ENCODE measurements at regions not wholly inside any gene's neighbourhood (a gene's known extent, or its start where the extent isn't known, plus 50 kb on each side); places are given as distances from the start of the nearest gene placed in this dataset.

DNA sequence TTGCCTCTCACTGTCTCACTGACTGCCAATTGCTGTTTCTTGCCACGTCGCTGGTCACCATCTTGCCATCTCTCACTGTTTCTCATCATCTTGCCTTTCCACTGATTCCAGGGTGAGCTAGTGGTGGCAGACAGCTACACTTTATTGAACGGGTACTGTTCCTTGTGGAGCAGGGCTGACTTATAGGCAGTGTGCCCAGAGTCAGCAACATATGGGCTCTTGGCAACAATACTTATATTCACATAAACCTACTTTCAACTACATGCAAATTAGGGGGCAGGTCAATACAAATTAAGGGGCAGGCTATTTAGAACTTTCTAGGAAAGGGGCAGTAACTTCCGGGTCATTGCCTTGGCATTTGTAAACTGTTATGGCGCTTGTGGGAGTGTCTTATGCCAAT lies 186.2 kb upstream of the SYNDIG1 start:
- TF ChIP-seq, protein P1, sequence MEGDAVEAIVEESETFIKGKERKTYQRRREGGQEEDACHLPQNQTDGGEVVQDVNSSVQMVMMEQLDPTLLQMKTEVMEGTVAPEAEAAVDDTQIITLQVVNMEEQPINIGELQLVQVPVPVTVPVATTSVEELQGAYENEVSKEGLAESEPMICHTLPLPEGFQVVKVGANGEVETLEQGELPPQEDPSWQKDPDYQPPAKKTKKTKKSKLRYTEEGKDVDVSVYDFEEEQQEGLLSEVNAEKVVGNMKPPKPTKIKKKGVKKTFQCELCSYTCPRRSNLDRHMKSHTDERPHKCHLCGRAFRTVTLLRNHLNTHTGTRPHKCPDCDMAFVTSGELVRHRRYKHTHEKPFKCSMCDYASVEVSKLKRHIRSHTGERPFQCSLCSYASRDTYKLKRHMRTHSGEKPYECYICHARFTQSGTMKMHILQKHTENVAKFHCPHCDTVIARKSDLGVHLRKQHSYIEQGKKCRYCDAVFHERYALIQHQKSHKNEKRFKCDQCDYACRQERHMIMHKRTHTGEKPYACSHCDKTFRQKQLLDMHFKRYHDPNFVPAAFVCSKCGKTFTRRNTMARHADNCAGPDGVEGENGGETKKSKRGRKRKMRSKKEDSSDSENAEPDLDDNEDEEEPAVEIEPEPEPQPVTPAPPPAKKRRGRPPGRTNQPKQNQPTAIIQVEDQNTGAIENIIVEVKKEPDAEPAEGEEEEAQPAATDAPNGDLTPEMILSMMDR (conservative IDR thresholded peaks at IDR 0.05; ENCODE audit: low read depth, low read length), result no peak
- TF ChIP-seq EZH2 (IDR thresholded peaks at IDR 0.05; ENCODE audit: borderline replicate concordance, low read depth, low read length, poor library complexity, severe bottlenecking), result no peak
- BruUV-seq (replicated peaks), result no TSS peak
- Histone ChIP-seq H3K4me1 (ENCODE audit: insufficient read depth, low read length, poor library complexity, severe bottlenecking) (no peaks in the 10 kb centered on the region), H3K36me3 (ENCODE audit: insufficient read depth, low read length, poor library complexity, severe bottlenecking) (no peaks in the 10 kb centered on the region), H3K27me3 (replicated peaks; ENCODE audit: insufficient read depth, low read depth, low read length, poor library complexity) (no peaks in the 10 kb centered on the region), H3K27ac (ENCODE audit: low read depth, low read length, poor library complexity, severe bottlenecking) (no peak overlapping the region), H3K4me3 (ENCODE audit: low read depth, low read length, poor library complexity, severe bottlenecking) (no peak overlapping the region), H3K9me3 (ENCODE audit: low read depth, low read length, poor library complexity, severe bottlenecking) (no peaks in the 10 kb centered on the region)
- intact Hi-C loops (cut with micrococcal nuclease; ENCODE audit: unreplicated experiment), result no loop called here
- DNase-seq (ENCODE audit: low spot score), result no peak
- ChIA-PET CTCF (no interaction called here), POLR2A (ENCODE audit: low non-redundant PET) (no interaction called here)

DNA sequence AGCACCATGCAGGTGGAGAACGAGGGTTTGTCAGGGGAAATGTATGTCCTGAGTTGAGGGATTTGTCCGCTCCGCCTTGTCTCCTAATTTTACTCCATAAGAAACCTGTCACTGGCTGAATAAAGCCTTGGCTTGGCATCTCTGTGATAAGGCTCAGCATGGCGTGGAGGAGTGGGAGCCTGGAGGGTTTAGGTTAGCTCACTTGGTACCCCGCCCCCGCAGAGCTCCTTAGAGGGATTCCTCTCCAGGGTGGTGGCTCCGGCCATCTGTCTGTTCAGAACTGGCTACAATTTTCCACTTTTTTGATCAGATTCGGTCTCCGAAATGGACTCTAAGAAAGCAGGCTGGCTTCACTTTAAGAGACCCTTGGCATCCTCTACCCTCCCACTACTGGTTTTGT lies 192.2 kb upstream of the SYNDIG1 start:
- DNase-seq (ENCODE audit: low spot score), result no peak
- ChIA-PET CTCF (no interaction called here), POLR2A (ENCODE audit: low non-redundant PET) (no interaction called here)
- H3K27me3 ChIP-seq (replicated peaks; ENCODE audit: insufficient read depth, low read depth, low read length, poor library complexity), result no peaks in the 10 kb centered on the region
- no TSS peak for BruUV-seq (replicated peaks)
- H3K36me3 ChIP-seq (ENCODE audit: insufficient read depth, low read length, poor library complexity, severe bottlenecking), result no peaks in the 10 kb centered on the region
- H3K27ac ChIP-seq (ENCODE audit: low read depth, low read length, poor library complexity, severe bottlenecking), result no peak overlapping the region
- TF ChIP-seq, protein P1 (conservative IDR thresholded peaks at IDR 0.05; ENCODE audit: low read depth, low read length), result no peak
- no peak for TF ChIP-seq EZH2 (IDR thresholded peaks at IDR 0.05; ENCODE audit: borderline replicate concordance, low read depth, low read length, poor library complexity, severe bottlenecking)
- intact Hi-C loops (cut with micrococcal nuclease; ENCODE audit: unreplicated experiment), result no loop called here
- no peak overlapping the region for H3K4me3 ChIP-seq (ENCODE audit: low read depth, low read length, poor library complexity, severe bottlenecking)
- H3K4me1 ChIP-seq (ENCODE audit: insufficient read depth, low read length, poor library complexity, severe bottlenecking), result no peaks in the 10 kb centered on the region
- H3K9me3 ChIP-seq (ENCODE audit: low read depth, low read length, poor library complexity, severe bottlenecking), result no peaks in the 10 kb centered on the region

DNA sequence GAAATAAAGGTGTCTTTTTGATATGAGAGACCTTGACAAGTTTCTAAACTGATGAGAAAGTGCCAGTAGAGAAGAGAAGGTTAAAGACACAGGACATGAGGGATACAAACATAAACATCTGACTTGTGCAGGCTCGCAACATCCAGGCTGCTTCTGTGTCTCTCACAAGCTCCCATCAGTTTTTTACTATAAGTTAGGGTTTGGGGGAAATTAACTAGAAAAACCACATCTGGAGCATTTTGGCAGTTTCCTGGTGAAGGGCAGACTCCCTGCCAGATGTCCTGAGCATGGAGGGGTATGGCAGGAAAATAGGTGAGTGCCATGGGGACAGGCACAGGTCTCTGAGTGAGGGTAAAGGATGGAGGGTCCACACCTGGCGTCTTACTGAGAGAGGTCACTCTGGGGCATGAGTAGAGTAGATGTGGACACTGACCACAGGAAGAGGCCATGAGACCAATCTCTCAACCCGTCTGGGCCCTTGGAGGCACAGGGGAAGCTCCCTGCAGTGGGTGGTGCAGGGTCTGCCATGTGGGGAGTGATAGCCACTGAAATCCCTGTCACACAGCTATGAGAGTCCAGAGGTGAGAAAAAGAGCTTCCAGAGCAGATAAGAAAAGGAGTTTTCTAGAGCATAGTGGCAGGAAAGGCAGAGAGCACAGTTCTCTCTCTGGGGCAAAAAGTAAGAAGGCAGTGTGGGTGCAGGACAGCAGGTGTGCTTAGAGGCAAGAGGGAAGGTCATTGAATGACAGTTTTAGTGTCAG lies 193.3 kb upstream of the SYNDIG1 start:
- POLR2A ChIA-PET (ENCODE audit: low non-redundant PET), result no interaction called here
- intact Hi-C loops (cut with micrococcal nuclease; ENCODE audit: unreplicated experiment), result no loop called here
- Histone ChIP-seq H3K9me3 (ENCODE audit: low read depth, low read length, poor library complexity, severe bottlenecking) (no peaks in the 10 kb centered on the region), H3K4me3 (ENCODE audit: low read depth, low read length, poor library complexity, severe bottlenecking) (no peak overlapping the region), H3K4me1 (ENCODE audit: insufficient read depth, low read length, poor library complexity, severe bottlenecking) (no peaks in the 10 kb centered on the region), H3K36me3 (ENCODE audit: insufficient read depth, low read length, poor library complexity, severe bottlenecking) (no peaks in the 10 kb centered on the region), H3K27me3 (replicated peaks; ENCODE audit: insufficient read depth, low read depth, low read length, poor library complexity) (no peaks in the 10 kb centered on the region), H3K27ac (ENCODE audit: low read depth, low read length, poor library complexity, severe bottlenecking) (no peak overlapping the region)
- BruUV-seq (replicated peaks), result no TSS peak
- CTCF ChIA-PET, result no interaction called here
- TF ChIP-seq EZH2 (IDR thresholded peaks at IDR 0.05; ENCODE audit: borderline replicate concordance, low read depth, low read length, poor library complexity, severe bottlenecking), result no peak
- TF ChIP-seq, protein P1 (conservative IDR thresholded peaks at IDR 0.05; ENCODE audit: low read depth, low read length), result no peak
- DNase-seq (ENCODE audit: low spot score), result no peak

Data from A673 (cell line).